ENCODE measurements at regions not wholly inside any gene's neighbourhood (a gene's known extent, or its start where the extent isn't known, plus 50 kb on each side); places are given as distances from the start of the nearest gene placed in this dataset.
"Not testable (repeated sequence)": the region's sequence is repeated elsewhere in the genome, so short reads cannot be mapped to it uniquely, and the experiment has no call there.

- no peak for DNase-seq (ENCODE audit: low read depth in 1 of 2, low spot score in 1 of 2)
- in situ Hi-C loops (cut with HindIII; ENCODE audit: low pct_unique_long_range_greater_than_20kb, low sequenced_read_pairs), result no loop called here
- no peak for TF ChIP-seq JUND (IDR thresholded peaks at IDR 0.05; ENCODE audit: low read depth)
Observed at GRCh38 chr12:100083308-100083707, 59.4 kb downstream of the BLTP3B start.

- DNase-seq (ENCODE audit: low read depth in 1 of 2, low spot score in 1 of 2); in situ Hi-C loops (cut with HindIII; ENCODE audit: low pct_unique_long_range_greater_than_20kb, low sequenced_read_pairs): not testable (repeated sequence)
Observed at GRCh38 chr12:100078777-100079176, 63.9 kb downstream of the BLTP3B start.

- in situ Hi-C loops (cut with HindIII; ENCODE audit: low pct_unique_long_range_greater_than_20kb, low sequenced_read_pairs), result no loop called here
- peak in 1 of 2 experiments; percentile 36 for DNase-seq (ENCODE audit: low read depth in 1 of 2, low spot score in 1 of 2)
- no peak for TF ChIP-seq JUND (IDR thresholded peaks at IDR 0.05; ENCODE audit: low read depth)
Observed at GRCh38 chr12:100077367-100077766, 65.3 kb downstream of the BLTP3B start.

GRCh38 chr12:100075598-100075997 is 67.1 kb downstream of the BLTP3B start:
- in situ Hi-C loops (cut with HindIII; ENCODE audit: low pct_unique_long_range_greater_than_20kb, low sequenced_read_pairs), result no loop called here
- no peak for TF ChIP-seq JUND (IDR thresholded peaks at IDR 0.05; ENCODE audit: low read depth)
- DNase-seq (ENCODE audit: low read depth in 1 of 2, low spot score in 1 of 2), result no peak

- in situ Hi-C loops (cut with HindIII; ENCODE audit: low pct_unique_long_range_greater_than_20kb, low sequenced_read_pairs), result no loop called here
- TF ChIP-seq JUND (IDR thresholded peaks at IDR 0.05; ENCODE audit: low read depth), result no peak
- no peak for DNase-seq (ENCODE audit: low read depth in 1 of 2, low spot score in 1 of 2)
Observed at GRCh38 chr12:100069795-100070194, 72.9 kb downstream of the BLTP3B start.

- no peak for TF ChIP-seq JUND (IDR thresholded peaks at IDR 0.05; ENCODE audit: low read depth)
- DNase-seq (ENCODE audit: low read depth in 1 of 2, low spot score in 1 of 2), result no peak
- in situ Hi-C loops (cut with HindIII; ENCODE audit: low pct_unique_long_range_greater_than_20kb, low sequenced_read_pairs), result no loop called here
Observed at GRCh38 chr12:100068305-100068704, 74.4 kb downstream of the BLTP3B start.

GRCh38 chr12:100061814-100062213 is 77.1 kb upstream of the ANKS1B start:
- no peak for DNase-seq (ENCODE audit: low read depth in 1 of 2, low spot score in 1 of 2)
- TF ChIP-seq JUND (IDR thresholded peaks at IDR 0.05; ENCODE audit: low read depth), result no peak
- in situ Hi-C loops (cut with HindIII; ENCODE audit: low pct_unique_long_range_greater_than_20kb, low sequenced_read_pairs), result no loop called here

GRCh38 chr12:100058482-100059029 is 73.8 kb upstream of the ANKS1B start:
- TF ChIP-seq JUND (IDR thresholded peaks at IDR 0.05; ENCODE audit: low read depth), result no peak
- in situ Hi-C loops (cut with HindIII; ENCODE audit: low pct_unique_long_range_greater_than_20kb, low sequenced_read_pairs), result no loop called here
- peak; percentile 14 to 57 for DNase-seq (ENCODE audit: low read depth in 1 of 2, low spot score in 1 of 2)

- in situ Hi-C loops (cut with HindIII; ENCODE audit: low pct_unique_long_range_greater_than_20kb, low sequenced_read_pairs); DNase-seq (ENCODE audit: low read depth in 1 of 2, low spot score in 1 of 2): not testable (repeated sequence)
Observed at GRCh38 chr12:100046202-100046601, 61.5 kb upstream of the ANKS1B start.

- no peak for TF ChIP-seq JUND (IDR thresholded peaks at IDR 0.05; ENCODE audit: low read depth)
- in situ Hi-C loops (cut with HindIII; ENCODE audit: low pct_unique_long_range_greater_than_20kb, low sequenced_read_pairs), result no loop called here
- DNase-seq (ENCODE audit: low read depth in 1 of 2, low spot score in 1 of 2), result no peak
Observed at GRCh38 chr12:100044266-100044665, 59.5 kb upstream of the ANKS1B start.

GRCh38 chr12:100043631-100044030 is 58.9 kb upstream of the ANKS1B start:
- in situ Hi-C loops (cut with HindIII; ENCODE audit: low pct_unique_long_range_greater_than_20kb, low sequenced_read_pairs), result no loop called here
- no peak for DNase-seq (ENCODE audit: low read depth in 1 of 2, low spot score in 1 of 2)
- no peak for TF ChIP-seq JUND (IDR thresholded peaks at IDR 0.05; ENCODE audit: low read depth)
